Liver (tissue), 8 donors: ENCODE measurements at regions not wholly inside any gene's neighbourhood (a gene's known extent, or its start where the extent isn't known, plus 50 kb on each side); places are given as distances from the start of the nearest gene placed in this dataset.

Experiments used
- DNase-seq: peaks from one replicate; pipeline ENCODE4 v3.0.0-alpha.2; 2017; ENCODE audit warnings: low spot score
- H3K27ac ChIP-seq, 2 donors: one replicate each; pipeline ENCODE4 v1.7.0; 2013; ENCODE audit warnings: inconsistent platforms in 2 of 2, low read length in 2 of 2, control low read depth in 1 of 2, low read depth in 1 of 2, mild to moderate bottlenecking in 1 of 2
- H3K27me3 ChIP-seq, 4 donors: one replicate each; pipeline versions ENCODE4 v1.6.1 to v1.7.0; 2013; ENCODE audit warnings: low read length in 3 of 4, inconsistent platforms in 1 of 4, mild to moderate bottlenecking in 1 of 4, moderate library complexity in 1 of 4; ENCODE audit not compliant: control insufficient read depth in 4 of 4, insufficient read depth in 4 of 4
- H3K36me3 ChIP-seq, 4 donors: one replicate each; pipeline versions ENCODE4 v1.6.1 to v1.7.0; 2013; ENCODE audit warnings: low read length in 3 of 4, mild to moderate bottlenecking in 3 of 4, low read depth in 1 of 4, moderate library complexity in 1 of 4; ENCODE audit not compliant: control insufficient read depth in 4 of 4, insufficient read depth in 3 of 4
- H3K4me1 ChIP-seq, 4 donors: one replicate each; pipeline versions ENCODE4 v1.6.1 to v1.7.0; 2013; ENCODE audit warnings: low read length in 3 of 4, mild to moderate bottlenecking in 3 of 4, moderate library complexity in 1 of 4; ENCODE audit not compliant: control insufficient read depth in 4 of 4, insufficient read depth in 4 of 4
- H3K4me3 ChIP-seq, 3 donors: one replicate each; pipeline versions ENCODE4 v1.6.1 to v1.7.0; 2013; ENCODE audit warnings: low read length in 3 of 3, control low read depth in 1 of 3, low read depth in 1 of 3, mild to moderate bottlenecking in 1 of 3
- H3K9ac ChIP-seq, 2 donors: one replicate each; pipeline ENCODE4 v1.7.0; 2013; ENCODE audit warnings: low read length in 2 of 2, mild to moderate bottlenecking in 2 of 2, moderate library complexity in 2 of 2, control low read depth in 1 of 2, low read depth in 1 of 2
- H3K9me3 ChIP-seq, 4 donors: one replicate each; pipeline versions ENCODE4 v1.6.1 to v1.7.0; 2013; ENCODE audit warnings: low read length in 3 of 4; ENCODE audit not compliant: control insufficient read depth in 4 of 4
- EGR1 ChIP-seq, 2 donors: IDR thresholded peaks; 2 replicates each; pipeline ENCODE4 v1.6.1; 2016 to 2018; ENCODE audit warnings: antibody characterized with exemption in 2 of 2, low read depth in 2 of 2
- FOXA1 ChIP-seq: IDR thresholded peaks from 2 replicates; pipeline ENCODE4 v1.6.1; 2016; ENCODE audit warnings: antibody characterized with exemption
- FOXA2 ChIP-seq: IDR thresholded peaks from 2 replicates; pipeline ENCODE4 v1.6.1; 2016; ENCODE audit warnings: antibody characterized with exemption
- GABPA ChIP-seq, 2 donors: IDR thresholded peaks in 1 of 2; conservative IDR thresholded peaks in 1 of 2; 2 replicates each; pipeline ENCODE4 v1.6.1; 2016; ENCODE audit warnings: antibody characterized with exemption in 2 of 2, mild to moderate bottlenecking in 1 of 2, moderate library complexity in 1 of 2
- HNF4A ChIP-seq, 2 donors: conservative IDR thresholded peaks; 2 replicates each; pipeline ENCODE4 v1.6.1; 2016; ENCODE audit warnings: antibody characterized with exemption in 2 of 2, mild to moderate bottlenecking in 2 of 2
- HNF4G ChIP-seq: IDR thresholded peaks from 2 replicates; pipeline ENCODE4 v1.6.1; 2016; ENCODE audit warnings: antibody characterized with exemption
- JUND ChIP-seq, 2 donors: IDR thresholded peaks; 2 replicates each; pipeline ENCODE4 v1.6.1; 2016; ENCODE audit warnings: antibody characterized with exemption in 2 of 2
- NR2F2 ChIP-seq: IDR thresholded peaks from 2 replicates; pipeline ENCODE4 v1.6.1; 2016; ENCODE audit warnings: antibody characterized with exemption
- YY1 ChIP-seq: IDR thresholded peaks from 2 replicates; pipeline ENCODE4 v1.6.1; 2016; ENCODE audit warnings: antibody characterized with exemption, mild to moderate bottlenecking
- WGBS: extraction: QIAGEN DNeasy Blood & Tissue Kit; methylation state at CpG from one replicate; pipeline ENCODE4 v1.1.7; 2013; 5-methylcytosine and 5-hydroxymethylcytosine counted together
- TF ChIP-seq, protein P1 (sequence below): IDR thresholded peaks from 2 replicates; pipeline ENCODE4 v1.6.1; 2016; ENCODE audit warnings: antibody characterized with exemption
- TF ChIP-seq, protein P2 (sequence below): fragments of 150-350 bp; IDR thresholded peaks from 2 replicates; pipeline ENCODE4 v1.5.1; 2017; ENCODE audit warnings: improper control_type of control experiment, low read depth, low read length; ENCODE audit not compliant: missing input control
- TF ChIP-seq, protein P3 (sequence below): IDR thresholded peaks from 2 replicates; pipeline ENCODE4 v1.6.1; 2016; ENCODE audit warnings: antibody characterized with exemption
- TF ChIP-seq, protein P4 (sequence below): IDR thresholded peaks from 2 replicates; pipeline ENCODE4 v1.6.1; 2016; ENCODE audit warnings: antibody characterized with exemption, mild to moderate bottlenecking
- donor health status: healthy.
- donor health status: healthy.
- donor health status: healthy.
- donor health status: healthy.
- donor health status: healthy.

DNA sequence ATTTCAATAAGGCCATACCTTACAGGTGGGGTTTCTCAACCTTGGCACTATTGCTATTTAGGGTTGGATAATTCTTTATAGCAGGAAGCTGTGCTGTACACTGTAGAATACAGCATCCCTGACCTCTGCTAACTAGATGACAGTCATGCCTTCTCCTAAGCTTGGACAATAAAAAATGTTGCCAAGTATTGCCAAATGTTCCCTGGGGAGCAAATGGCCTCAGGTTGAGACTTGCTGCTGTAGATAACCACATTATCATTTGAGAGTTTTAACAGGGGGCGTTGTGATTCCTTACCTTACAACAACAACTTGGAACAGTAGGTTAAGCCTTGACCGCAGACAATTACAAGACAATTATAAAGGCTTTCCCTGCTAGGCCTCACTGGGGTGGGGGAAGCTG is 1073.6 kb upstream of the TMEM132C start:
- no peak for DNase-seq
- no peaks in the 10 kb centered on the region for H3K36me3 ChIP-seq
- no peak overlapping the region for H3K4me3 ChIP-seq
- 87% methylated on average over 2 of the region's 2 CpGs for WGBS
- no peaks in the 10 kb centered on the region for H3K4me1 ChIP-seq
- H3K9ac ChIP-seq, result no peak overlapping the region
- no peak for TF ChIP-seq EGR1 (IDR thresholded peaks at IDR 0.05; ENCODE audit: low read depth in 2 of 2)
- no peak for TF ChIP-seq NR2F2
- TF ChIP-seq, protein P1, sequence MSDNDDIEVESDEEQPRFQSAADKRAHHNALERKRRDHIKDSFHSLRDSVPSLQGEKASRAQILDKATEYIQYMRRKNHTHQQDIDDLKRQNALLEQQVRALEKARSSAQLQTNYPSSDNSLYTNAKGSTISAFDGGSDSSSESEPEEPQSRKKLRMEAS, result no peak
- TF ChIP-seq, protein P2, sequence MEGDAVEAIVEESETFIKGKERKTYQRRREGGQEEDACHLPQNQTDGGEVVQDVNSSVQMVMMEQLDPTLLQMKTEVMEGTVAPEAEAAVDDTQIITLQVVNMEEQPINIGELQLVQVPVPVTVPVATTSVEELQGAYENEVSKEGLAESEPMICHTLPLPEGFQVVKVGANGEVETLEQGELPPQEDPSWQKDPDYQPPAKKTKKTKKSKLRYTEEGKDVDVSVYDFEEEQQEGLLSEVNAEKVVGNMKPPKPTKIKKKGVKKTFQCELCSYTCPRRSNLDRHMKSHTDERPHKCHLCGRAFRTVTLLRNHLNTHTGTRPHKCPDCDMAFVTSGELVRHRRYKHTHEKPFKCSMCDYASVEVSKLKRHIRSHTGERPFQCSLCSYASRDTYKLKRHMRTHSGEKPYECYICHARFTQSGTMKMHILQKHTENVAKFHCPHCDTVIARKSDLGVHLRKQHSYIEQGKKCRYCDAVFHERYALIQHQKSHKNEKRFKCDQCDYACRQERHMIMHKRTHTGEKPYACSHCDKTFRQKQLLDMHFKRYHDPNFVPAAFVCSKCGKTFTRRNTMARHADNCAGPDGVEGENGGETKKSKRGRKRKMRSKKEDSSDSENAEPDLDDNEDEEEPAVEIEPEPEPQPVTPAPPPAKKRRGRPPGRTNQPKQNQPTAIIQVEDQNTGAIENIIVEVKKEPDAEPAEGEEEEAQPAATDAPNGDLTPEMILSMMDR, result no peak
- no peak for TF ChIP-seq GABPA (IDR thresholded peaks at IDR 0.05 in 1 of 2, conservative IDR thresholded peaks at IDR 0.05 in 1 of 2)
- TF ChIP-seq, protein P3, sequence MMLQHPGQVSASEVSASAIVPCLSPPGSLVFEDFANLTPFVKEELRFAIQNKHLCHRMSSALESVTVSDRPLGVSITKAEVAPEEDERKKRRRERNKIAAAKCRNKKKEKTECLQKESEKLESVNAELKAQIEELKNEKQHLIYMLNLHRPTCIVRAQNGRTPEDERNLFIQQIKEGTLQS, result no peak
- TF ChIP-seq, protein P4, sequence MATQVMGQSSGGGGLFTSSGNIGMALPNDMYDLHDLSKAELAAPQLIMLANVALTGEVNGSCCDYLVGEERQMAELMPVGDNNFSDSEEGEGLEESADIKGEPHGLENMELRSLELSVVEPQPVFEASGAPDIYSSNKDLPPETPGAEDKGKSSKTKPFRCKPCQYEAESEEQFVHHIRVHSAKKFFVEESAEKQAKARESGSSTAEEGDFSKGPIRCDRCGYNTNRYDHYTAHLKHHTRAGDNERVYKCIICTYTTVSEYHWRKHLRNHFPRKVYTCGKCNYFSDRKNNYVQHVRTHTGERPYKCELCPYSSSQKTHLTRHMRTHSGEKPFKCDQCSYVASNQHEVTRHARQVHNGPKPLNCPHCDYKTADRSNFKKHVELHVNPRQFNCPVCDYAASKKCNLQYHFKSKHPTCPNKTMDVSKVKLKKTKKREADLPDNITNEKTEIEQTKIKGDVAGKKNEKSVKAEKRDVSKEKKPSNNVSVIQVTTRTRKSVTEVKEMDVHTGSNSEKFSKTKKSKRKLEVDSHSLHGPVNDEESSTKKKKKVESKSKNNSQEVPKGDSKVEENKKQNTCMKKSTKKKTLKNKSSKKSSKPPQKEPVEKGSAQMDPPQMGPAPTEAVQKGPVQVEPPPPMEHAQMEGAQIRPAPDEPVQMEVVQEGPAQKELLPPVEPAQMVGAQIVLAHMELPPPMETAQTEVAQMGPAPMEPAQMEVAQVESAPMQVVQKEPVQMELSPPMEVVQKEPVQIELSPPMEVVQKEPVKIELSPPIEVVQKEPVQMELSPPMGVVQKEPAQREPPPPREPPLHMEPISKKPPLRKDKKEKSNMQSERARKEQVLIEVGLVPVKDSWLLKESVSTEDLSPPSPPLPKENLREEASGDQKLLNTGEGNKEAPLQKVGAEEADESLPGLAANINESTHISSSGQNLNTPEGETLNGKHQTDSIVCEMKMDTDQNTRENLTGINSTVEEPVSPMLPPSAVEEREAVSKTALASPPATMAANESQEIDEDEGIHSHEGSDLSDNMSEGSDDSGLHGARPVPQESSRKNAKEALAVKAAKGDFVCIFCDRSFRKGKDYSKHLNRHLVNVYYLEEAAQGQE, result no peak
- no peak for TF ChIP-seq HNF4G
- no peak for TF ChIP-seq FOXA1
- TF ChIP-seq YY1, result no peak
- H3K27me3 ChIP-seq, result peaks cover 0 to under 1% (median 0%) of the 10 kb centered on the region in 4 donors
- H3K27ac ChIP-seq, result no peak overlapping the region
- H3K9me3 ChIP-seq, result peaks cover 0 to 2% (median 0%) of the 10 kb centered on the region in 4 donors

DNA sequence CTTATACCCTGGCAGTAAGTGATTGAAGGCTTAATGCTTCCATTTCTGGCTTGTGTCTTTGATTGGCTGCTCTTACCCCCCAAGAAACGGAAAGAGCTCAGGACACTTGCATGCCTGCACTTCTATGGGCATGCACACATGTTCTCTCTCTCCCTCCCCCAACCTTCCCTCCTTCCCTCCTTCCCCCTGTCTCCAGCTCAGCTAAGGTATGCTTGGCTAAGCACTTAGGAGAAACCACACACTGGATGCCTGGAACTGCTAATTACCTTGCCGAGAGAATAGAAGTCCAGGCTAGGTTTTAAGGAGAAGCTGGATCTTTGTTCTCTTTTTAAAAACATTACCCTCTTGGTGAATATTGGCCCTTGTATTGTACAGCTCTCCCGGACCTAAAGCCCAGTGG is 1072.8 kb upstream of the TMEM132C start:
- no peak for TF ChIP-seq FOXA2
- no peak for TF ChIP-seq HNF4A (conservative IDR thresholded peaks at IDR 0.05)
- no peak for TF ChIP-seq JUND (IDR thresholded peaks at IDR 0.05)
- DNase-seq, result no peak
- Histone ChIP-seq H3K27me3 (no peaks in the 10 kb centered on the region), H3K9me3 (peaks cover 0 to 2% (median 0%) of the 10 kb centered on the region in 4 donors), H3K9ac (no peak overlapping the region), H3K27ac (no peak overlapping the region), H3K4me3 (no peak overlapping the region), H3K36me3 (no peaks in the 10 kb centered on the region), H3K4me1 (no peaks in the 10 kb centered on the region)
- WGBS, result 84% methylated on average over 3 of the region's 3 CpGs
